ENCODE measurements at regions not wholly inside any gene's neighbourhood (a gene's known extent, or its start where the extent isn't known, plus 50 kb on each side); places are given as distances from the start of the nearest gene placed in this dataset.

- FAIRE-seq, result no peak
Observed at GRCh38 chr11:116598036-116598435, 174.8 kb downstream of the BUD13 start.

- FAIRE-seq, result no peak
Observed at GRCh38 chr11:116596346-116597260, 176.2 kb downstream of the BUD13 start.

GRCh38 chr11:116595305-116595880, 177.4 kb downstream of the BUD13 start:
- FAIRE-seq, result no peak

GRCh38 chr11:116590844-116591570, 181.8 kb downstream of the BUD13 start:
- no peak for FAIRE-seq

GRCh38 chr11:116589402-116589801, 183.4 kb downstream of the BUD13 start:
- FAIRE-seq, result no peak

- no peak for FAIRE-seq
Observed at GRCh38 chr11:116586392-116586791, 186.4 kb downstream of the BUD13 start.

GRCh38 chr11:116582571-116582970, 190.2 kb downstream of the BUD13 start:
- FAIRE-seq, result no peak

- no peak for FAIRE-seq
Observed at GRCh38 chr11:116581349-116581748, 191.4 kb downstream of the BUD13 start.

- FAIRE-seq, result no peak
Observed at GRCh38 chr11:116580799-116581198, 192.0 kb downstream of the BUD13 start.

- FAIRE-seq, result no peak
Observed at GRCh38 chr11:116579857-116580727, 192.7 kb downstream of the BUD13 start.

GRCh38 chr11:116579031-116579653, 193.6 kb downstream of the BUD13 start:
- FAIRE-seq, result no peak

- FAIRE-seq, result no peak
Observed at GRCh38 chr11:116577956-116578355, 194.8 kb downstream of the BUD13 start.

GRCh38 chr11:116577273-116577672, 195.5 kb downstream of the BUD13 start:
- FAIRE-seq, result no peak

GRCh38 chr11:116576526-116576925, 196.3 kb downstream of the BUD13 start:
- no peak for FAIRE-seq

- no peak for FAIRE-seq
Observed at GRCh38 chr11:116567721-116568242, 205.0 kb downstream of the BUD13 start.

- FAIRE-seq, result no peak
Observed at GRCh38 chr11:116563712-116564047, 209.1 kb downstream of the BUD13 start.

- FAIRE-seq, result no peak
Observed at GRCh38 chr11:116563028-116563711, 209.6 kb downstream of the BUD13 start.

- no peak for FAIRE-seq
Observed at GRCh38 chr11:116560589-116560988, 212.2 kb downstream of the BUD13 start.

- no peak for FAIRE-seq
Observed at GRCh38 chr11:116558504-116559211, 214.1 kb downstream of the BUD13 start.

- FAIRE-seq, result no peak
Observed at GRCh38 chr11:116557282-116557681, 215.5 kb downstream of the BUD13 start.

- FAIRE-seq, result no peak
Observed at GRCh38 chr11:116556483-116556882, 216.3 kb downstream of the BUD13 start.

Data from colon (tissue), 2 donors.